B cell (primary cell): ENCODE measurements at regions not wholly inside any gene's neighbourhood (a gene's known extent, or its start where the extent isn't known, plus 50 kb on each side); places are given as distances from the start of the nearest gene placed in this dataset.

Experiments
- ATAC-seq: fragments of 200-7000 bp; cut with Tn5 transposase; one replicate; pipeline ENCODE4 v1.10.0; 2021; ENCODE audit warnings: low read depth, mild to moderate bottlenecking, moderate number of reproducible peaks, moderate library complexity
- CTCF ChIA-PET: fragments of 350-600 bp; sonication (Branson Sonifier 250); formaldehyde crosslinking; loops from one replicate; lab custom pipeline; 2021; ENCODE audit warnings: antibody characterized with exemption, inconsistent platforms; lab: Charles Lee
- POLR2A ChIA-PET: fragments of 350-600 bp; sonication (Branson Sonifier 250); formaldehyde crosslinking; loops from one replicate; lab custom pipeline; 2021; ENCODE audit warnings: antibody characterized with exemption; lab: Charles Lee
- DNase-seq: peaks from one replicate; pipeline ENCODE4 v3.0.0; 2013
- H2AFZ ChIP-seq: 2 replicates; pipeline ENCODE4 v1.6.1; 2012; ENCODE audit warnings: mild to moderate bottlenecking, low read depth, low read length; ENCODE audit not compliant: insufficient read depth, poor library complexity, severe bottlenecking
- H3K27ac ChIP-seq, 2 donors: 1 replicate in 1 of 2; 2 replicates in 1 of 2; pipeline ENCODE4 v1.5.1; 2012 to 2013; ENCODE audit warnings: low read length in 2 of 2, mild to moderate bottlenecking in 2 of 2, moderate library complexity in 1 of 2
- H3K27me3 ChIP-seq, 4 experiments: fragments of 200-600 bp in 1 of 4; sonication (generic) in 1 of 4; replicated peaks in 1 of 4; 1 replicate in 2 of 4; 2 replicates in 2 of 4; pipeline versions ENCODE4 v1.6.1 to v1.7.0; 2013 to 2016; ENCODE audit warnings: low read length in 3 of 4, mild to moderate bottlenecking in 2 of 4, mixed read lengths in 1 of 4, moderate library complexity in 1 of 4; ENCODE audit not compliant: insufficient read depth in 4 of 4, control insufficient read depth in 3 of 4; ENCODE audit errors: control extremely low read depth in 1 of 4
- H3K36me3 ChIP-seq, 2 experiments: replicated peaks in 1 of 2; 1 replicate in 1 of 2; 2 replicates in 1 of 2; pipeline versions ENCODE4 v1.6.1 to v1.7.1; 2013; ENCODE audit warnings: low read length in 1 of 2; ENCODE audit not compliant: insufficient read depth in 2 of 2, control insufficient read depth in 1 of 2; ENCODE audit errors: control extremely low read depth in 1 of 2, extremely low read depth in 1 of 2
- H3K4me1 ChIP-seq, 2 donors: fragments of 200-600 bp in 1 of 2; sonication (generic) in 1 of 2; 1 replicate in 1 of 2; 2 replicates in 1 of 2; pipeline versions ENCODE4 v1.5.1 to v1.6.1; 2013 to 2017; ENCODE audit warnings: low read length in 2 of 2; ENCODE audit not compliant: control insufficient read depth in 2 of 2, insufficient read depth in 2 of 2
- H3K4me2 ChIP-seq: replicated peaks from 2 replicates; pipeline ENCODE3; 2012; ENCODE audit warnings: mild to moderate bottlenecking, low read depth, low read length; ENCODE audit not compliant: poor library complexity, severe bottlenecking
- H3K4me3 ChIP-seq, 5 experiments: fragments of 200-600 bp in 1 of 5; sonication (generic) in 1 of 5; 1 replicate in 3 of 5; 2 replicates in 2 of 5; pipeline versions ENCODE4 v1.5.1 to v1.7.0; 2011 to 2016; ENCODE audit warnings: low read length in 4 of 5, mild to moderate bottlenecking in 4 of 5, low read depth in 2 of 5, control low read depth in 1 of 5, moderate library complexity in 1 of 5; ENCODE audit not compliant: insufficient read depth in 1 of 5; ENCODE audit errors: control extremely low read depth in 1 of 5, extremely low read depth in 1 of 5
- H3K79me2 ChIP-seq: fragments of 200-600 bp; sonication (generic); one replicate; pipeline ENCODE4 v1.6.0; 2016; ENCODE audit warnings: low read length; ENCODE audit not compliant: control insufficient read depth, insufficient read depth
- H3K9ac ChIP-seq: fragments of 200-600 bp; sonication (generic); 2 replicates; pipeline ENCODE4 v1.6.1; 2017; ENCODE audit warnings: mild to moderate bottlenecking, low read length, moderate library complexity
- H3K9me3 ChIP-seq, 3 donors: one replicate each; pipeline versions ENCODE4 v1.6.1 to v1.7.1; 2013; ENCODE audit warnings: low read length in 2 of 3; ENCODE audit not compliant: control insufficient read depth in 2 of 3, insufficient read depth in 1 of 3; ENCODE audit errors: control extremely low read depth in 1 of 3
- H4K20me1 ChIP-seq: 2 replicates; pipeline ENCODE4 v1.6.0; 2012; ENCODE audit warnings: mild to moderate bottlenecking, low read length; ENCODE audit not compliant: insufficient read depth, control insufficient read depth, poor library complexity, severe bottlenecking
- H3K27ac Mint-ChIP-seq: one replicate; pipeline ENCODE4 v1.8.0; 2021; ENCODE audit warnings: mixed read lengths
- H3K27me3 Mint-ChIP-seq: one replicate; pipeline ENCODE4 v1.8.0; 2021; ENCODE audit warnings: mixed read lengths
- H3K4me1 Mint-ChIP-seq: one replicate; pipeline ENCODE4 v1.8.0; 2021; ENCODE audit warnings: mixed read lengths
- H3K4me3 Mint-ChIP-seq: one replicate; pipeline ENCODE4 v1.8.0; 2021; ENCODE audit warnings: mixed read lengths
- H3K9me3 Mint-ChIP-seq: one replicate; pipeline ENCODE4 v1.8.0; 2022; ENCODE audit warnings: mixed read lengths; ENCODE audit not compliant: insufficient read depth
- EZH2 ChIP-seq: IDR thresholded peaks from 2 replicates; pipeline ENCODE4 v1.6.1; 2012; ENCODE audit warnings: borderline replicate concordance, low read depth, mild to moderate bottlenecking, moderate library complexity, low read length; ENCODE audit not compliant: insufficient read depth, poor library complexity, severe bottlenecking
- WGBS: methylation state at CpG from one replicate; pipeline ENCODE4 v1.1.5; 2013; ENCODE audit warnings: missing lambda C conversion rate; ENCODE audit not compliant: insufficient coverage; 5-methylcytosine and 5-hydroxymethylcytosine counted together
- intact Hi-C: fragments of 100-400 bp; cut with micrococcal nuclease; formaldehyde crosslinking; loops from one replicate; pipeline ENCODE4 v1.10.0; 2022
- TF ChIP-seq, protein P1 (sequence below): fragments of 200-600 bp; IDR thresholded peaks from one replicate; pipeline ENCODE4 v1.8.0; 2022; ENCODE audit warnings: antibody characterized with exemption, mild to moderate bottlenecking

DNA sequence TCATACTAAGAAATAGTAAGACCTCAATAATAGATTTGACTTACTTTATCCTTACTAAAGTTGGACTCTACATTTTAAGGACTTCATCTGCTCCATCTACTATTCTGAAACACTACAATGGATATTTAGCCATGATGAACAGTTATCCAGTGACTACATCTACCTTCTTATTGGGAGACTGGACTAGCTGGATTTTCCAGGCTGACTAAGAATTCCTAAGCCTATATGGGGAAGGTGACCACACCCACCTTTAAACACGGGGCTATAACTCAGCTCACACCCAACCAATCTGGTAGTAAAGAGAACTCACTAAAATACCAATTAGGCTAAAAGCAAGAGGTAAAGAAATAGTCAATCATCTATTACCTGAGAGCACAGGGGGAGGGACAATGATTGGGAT is 1438.4 kb downstream of the TECRL start:
- H2AFZ ChIP-seq: no peak overlapping the region
- CTCF ChIA-PET: no interaction called here
- intact Hi-C loops: no loop called here
- no peak for DNase-seq
- TF ChIP-seq, protein P1, sequence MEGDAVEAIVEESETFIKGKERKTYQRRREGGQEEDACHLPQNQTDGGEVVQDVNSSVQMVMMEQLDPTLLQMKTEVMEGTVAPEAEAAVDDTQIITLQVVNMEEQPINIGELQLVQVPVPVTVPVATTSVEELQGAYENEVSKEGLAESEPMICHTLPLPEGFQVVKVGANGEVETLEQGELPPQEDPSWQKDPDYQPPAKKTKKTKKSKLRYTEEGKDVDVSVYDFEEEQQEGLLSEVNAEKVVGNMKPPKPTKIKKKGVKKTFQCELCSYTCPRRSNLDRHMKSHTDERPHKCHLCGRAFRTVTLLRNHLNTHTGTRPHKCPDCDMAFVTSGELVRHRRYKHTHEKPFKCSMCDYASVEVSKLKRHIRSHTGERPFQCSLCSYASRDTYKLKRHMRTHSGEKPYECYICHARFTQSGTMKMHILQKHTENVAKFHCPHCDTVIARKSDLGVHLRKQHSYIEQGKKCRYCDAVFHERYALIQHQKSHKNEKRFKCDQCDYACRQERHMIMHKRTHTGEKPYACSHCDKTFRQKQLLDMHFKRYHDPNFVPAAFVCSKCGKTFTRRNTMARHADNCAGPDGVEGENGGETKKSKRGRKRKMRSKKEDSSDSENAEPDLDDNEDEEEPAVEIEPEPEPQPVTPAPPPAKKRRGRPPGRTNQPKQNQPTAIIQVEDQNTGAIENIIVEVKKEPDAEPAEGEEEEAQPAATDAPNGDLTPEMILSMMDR: no peak
- TF ChIP-seq EZH2: no peak
- no peaks in the 10 kb centered on the region for H3K79me2 ChIP-seq
- Mint-ChIP-seq H3K27me3 (no peaks in the 10 kb centered on the region), H3K27ac (no peak overlapping the region), H3K4me1 (no peaks in the 10 kb centered on the region), H3K4me3 (no peak overlapping the region), H3K9me3 (no peaks in the 10 kb centered on the region)
- ATAC-seq: no peak
- no CpG with 5 or more reads among the region's 1 CpG for WGBS
- no peaks in the 10 kb centered on the region for H4K20me1 ChIP-seq
- H3K9me3 ChIP-seq: peaks cover 0 to 2% (median 2%) of the 10 kb centered on the region in 3 donors
- no peak overlapping the region for H3K4me3 ChIP-seq
- no peaks in the 10 kb centered on the region for H3K4me1 ChIP-seq
- H3K9ac ChIP-seq: no peak overlapping the region
- H3K27ac ChIP-seq: no peak overlapping the region
- POLR2A ChIA-PET: no interaction called here
- no peaks in the 10 kb centered on the region for H3K27me3 ChIP-seq
- H3K4me2 ChIP-seq: no peak overlapping the region
- no peaks in the 10 kb centered on the region for H3K36me3 ChIP-seq

DNA sequence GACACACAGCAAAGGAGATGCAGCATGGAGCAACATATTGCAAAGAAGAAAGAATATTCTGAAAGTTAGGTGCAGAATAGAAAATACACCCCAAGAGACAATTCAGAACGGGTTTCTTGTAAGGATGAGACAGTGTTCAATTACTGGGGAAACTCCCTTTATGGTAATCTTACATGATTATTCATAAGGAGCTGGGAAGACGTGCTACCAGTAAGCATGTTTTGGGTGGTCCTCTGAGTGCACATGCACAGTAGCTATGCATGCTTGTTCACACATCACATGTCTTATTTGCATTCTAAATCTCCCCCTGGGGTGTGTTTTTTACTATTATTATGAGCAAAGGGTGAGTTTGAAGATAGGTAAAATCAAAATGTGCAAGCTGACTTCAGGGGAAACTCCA is 1448.8 kb downstream of the TECRL start:
- H4K20me1 ChIP-seq: no peaks in the 10 kb centered on the region
- WGBS: no CpG with 5 or more reads among the region's 2 CpGs

More for the DNA sequence above, 1448.8 kb downstream of the TECRL start:
- no peak overlapping the region for H2AFZ ChIP-seq
- no peak overlapping the region for H3K4me3 Mint-ChIP-seq
- intact Hi-C loops: no loop called here
- H3K9me3 Mint-ChIP-seq: no peaks in the 10 kb centered on the region
- no peak overlapping the region for H3K27ac Mint-ChIP-seq
- H3K9me3 ChIP-seq: peaks cover 0 to under 1% (median 0%) of the 10 kb centered on the region in 3 donors
- no peak for ATAC-seq
- H3K4me3 ChIP-seq: no peak overlapping the region
- H3K4me1 ChIP-seq: no peaks in the 10 kb centered on the region
- H3K27ac ChIP-seq: no peak overlapping the region
- H3K27me3 Mint-ChIP-seq: no peaks in the 10 kb centered on the region
- DNase-seq: no peak
- H3K4me1 Mint-ChIP-seq: no peaks in the 10 kb centered on the region
- H3K4me2 ChIP-seq: no peak overlapping the region
- no peak overlapping the region for H3K9ac ChIP-seq
- no peaks in the 10 kb centered on the region for H3K27me3 ChIP-seq
- CTCF ChIA-PET: no interaction called here
- H3K79me2 ChIP-seq: no peaks in the 10 kb centered on the region
- POLR2A ChIA-PET: no interaction called here
- TF ChIP-seq EZH2: no peak
- TF ChIP-seq, protein P1: no peak
- H3K36me3 ChIP-seq: no peaks in the 10 kb centered on the region
